HT-29 (cell line): ENCODE measurements at regions not wholly inside any gene's neighbourhood (a gene's known extent, or its start where the extent isn't known, plus 50 kb on each side); places are given as distances from the start of the nearest gene placed in this dataset.

Source experiments
- DNase-seq: peaks from one replicate; pipeline ENCODE4 v3.0.0-alpha.2; 2015; ENCODE audit warnings: low spot score

- no peak for DNase-seq
Observed at GRCh38 chr9:91040371-91041215, 239.0 kb downstream of the SYK start.

GRCh38 chr9:91042024-91042423 is 240.4 kb downstream of the SYK start:
- DNase-seq, result no peak

GRCh38 chr9:91042541-91042940 is 240.9 kb downstream of the SYK start:
- DNase-seq, result no peak

GRCh38 chr9:91043056-91043810 is 241.6 kb downstream of the SYK start:
- no peak for DNase-seq

GRCh38 chr9:91043811-91044175 is 242.2 kb downstream of the SYK start:
- DNase-seq, result no peak

GRCh38 chr9:91044354-91044753 is 242.7 kb downstream of the SYK start:
- no peak for DNase-seq

- DNase-seq, result no peak
Observed at GRCh38 chr9:91045041-91045440, 243.4 kb downstream of the SYK start.

- no peak for DNase-seq
Observed at GRCh38 chr9:91047529-91047928, 245.9 kb downstream of the SYK start.

GRCh38 chr9:91047993-91048607 is 246.5 kb downstream of the SYK start:
- no peak for DNase-seq

- no peak for DNase-seq
Observed at GRCh38 chr9:91048749-91049148, 247.1 kb downstream of the SYK start.

GRCh38 chr9:91053824-91054223 is 252.2 kb downstream of the SYK start:
- DNase-seq, result no peak

GRCh38 chr9:91055845-91056244 is 254.2 kb downstream of the SYK start:
- DNase-seq, result no peak

- DNase-seq, result no peak
Observed at GRCh38 chr9:91056486-91056885, 254.9 kb downstream of the SYK start.

GRCh38 chr9:91056917-91057316 is 255.3 kb downstream of the SYK start:
- no peak for DNase-seq

- DNase-seq, result no peak
Observed at GRCh38 chr9:91059713-91060112, 258.1 kb downstream of the SYK start.

- peak; percentile 11 for DNase-seq
Observed at GRCh38 chr9:91060520-91061343, 259.1 kb downstream of the SYK start.

- DNase-seq, result no peak
Observed at GRCh38 chr9:91061506-91061905, 259.9 kb downstream of the SYK start.

- DNase-seq, result no peak
Observed at GRCh38 chr9:91062281-91062680, 260.7 kb downstream of the SYK start.

GRCh38 chr9:91063471-91063870 is 261.9 kb downstream of the SYK start:
- no peak for DNase-seq

GRCh38 chr9:91065231-91066041 is 263.8 kb downstream of the SYK start:
- DNase-seq, result no peak

GRCh38 chr9:91066042-91066415 is 264.4 kb downstream of the SYK start:
- DNase-seq, result no peak
